CD4-positive, alpha-beta T cell (primary cell): ENCODE measurements at regions not wholly inside any gene's neighbourhood (a gene's known extent, or its start where the extent isn't known, plus 50 kb on each side); places are given as distances from the start of the nearest gene placed in this dataset.

Experiments
- ATAC-seq: fragments of 200-7000 bp; cut with Tn5 transposase; one replicate; pipeline ENCODE4 v1.10.0; 2022; ENCODE audit warnings: mild to moderate bottlenecking; ENCODE audit not compliant: poor library complexity
- CTCF ChIA-PET: fragments of 350-600 bp; sonication (Branson Sonifier 250); formaldehyde crosslinking; loops from one replicate; lab custom pipeline; 2021; ENCODE audit warnings: antibody characterized with exemption, inconsistent platforms; lab: Charles Lee
- POLR2A ChIA-PET: fragments of 350-600 bp; sonication (Branson Sonifier 250); formaldehyde crosslinking; loops from one replicate; lab custom pipeline; 2021; ENCODE audit warnings: antibody characterized with exemption, inconsistent platforms; lab: Charles Lee
- DNase-seq, 14 experiments: peaks; one replicate each; pipeline ENCODE4 v3.0.0-alpha.2; 2013 to 2020; ENCODE audit warnings: mixed read lengths in 2 of 14
- H3K27ac ChIP-seq, 2 donors: one replicate each; pipeline versions ENCODE4 v1.5.1 to v1.7.0; 2013; ENCODE audit warnings: low read length in 2 of 2, low read depth in 1 of 2, mild to moderate bottlenecking in 1 of 2
- H3K27me3 ChIP-seq, 2 experiments: 1 replicate in 1 of 2; 2 replicates in 1 of 2; pipeline versions ENCODE4 v1.6.1 to v1.7.0; 2013; ENCODE audit warnings: low read length in 2 of 2, control low read depth in 1 of 2, mild to moderate bottlenecking in 1 of 2, moderate library complexity in 1 of 2; ENCODE audit not compliant: insufficient read depth in 2 of 2, control insufficient read depth in 1 of 2
- H3K36me3 ChIP-seq: one replicate; pipeline ENCODE4 v1.6.1; 2013; ENCODE audit warnings: low read length, control low read depth; ENCODE audit not compliant: insufficient read depth
- H3K4me1 ChIP-seq: one replicate; pipeline ENCODE4 v1.6.1; 2013; ENCODE audit warnings: low read length, control low read depth; ENCODE audit not compliant: insufficient read depth
- H3K4me3 ChIP-seq: one replicate; pipeline ENCODE4 v1.5.1; 2013; ENCODE audit warnings: mild to moderate bottlenecking, low read length, moderate library complexity
- H3K9me3 ChIP-seq, 2 experiments: 1 replicate in 1 of 2; 2 replicates in 1 of 2; pipeline versions ENCODE4 v1.6.1 to v1.7.0; 2013; ENCODE audit warnings: low read length in 2 of 2, mild to moderate bottlenecking in 2 of 2, control low read depth in 1 of 2, moderate library complexity in 1 of 2; ENCODE audit not compliant: control insufficient read depth in 1 of 2, insufficient read depth in 1 of 2
- H3K27ac Mint-ChIP-seq: one replicate; pipeline ENCODE4 v1.8.0; 2020; ENCODE audit warnings: mixed read lengths
- H3K27me3 Mint-ChIP-seq: one replicate; pipeline ENCODE4 v1.8.0; 2021; ENCODE audit warnings: mixed read lengths
- H3K36me3 Mint-ChIP-seq: one replicate; pipeline ENCODE4 v1.8.0; 2021; ENCODE audit warnings: low read depth, mixed read lengths
- H3K4me1 Mint-ChIP-seq: one replicate; pipeline ENCODE4 v1.8.0; 2021; ENCODE audit warnings: low read depth, mixed read lengths
- H3K4me3 Mint-ChIP-seq: one replicate; pipeline ENCODE4 v1.8.0; 2020; ENCODE audit warnings: mild to moderate bottlenecking, mixed read lengths
- H3K9me3 Mint-ChIP-seq: one replicate; pipeline ENCODE4 v1.8.0; 2020; ENCODE audit warnings: mixed read lengths
- intact Hi-C, 2 experiments: fragments of 100-400 bp; cut with DNase I in 1 of 2; cut with micrococcal nuclease in 1 of 2; formaldehyde crosslinking; loops; one replicate each; pipeline versions ENCODE4 v1.15.1 to v1.9.0; 2023 to 2025; cut with DNase I, micrococcal nuclease
- TF ChIP-seq, protein P1 (sequence below): fragments of 200-600 bp; IDR thresholded peaks from one replicate; pipeline ENCODE4 v1.8.0; 2022; ENCODE audit warnings: antibody characterized with exemption, mild to moderate bottlenecking

DNA sequence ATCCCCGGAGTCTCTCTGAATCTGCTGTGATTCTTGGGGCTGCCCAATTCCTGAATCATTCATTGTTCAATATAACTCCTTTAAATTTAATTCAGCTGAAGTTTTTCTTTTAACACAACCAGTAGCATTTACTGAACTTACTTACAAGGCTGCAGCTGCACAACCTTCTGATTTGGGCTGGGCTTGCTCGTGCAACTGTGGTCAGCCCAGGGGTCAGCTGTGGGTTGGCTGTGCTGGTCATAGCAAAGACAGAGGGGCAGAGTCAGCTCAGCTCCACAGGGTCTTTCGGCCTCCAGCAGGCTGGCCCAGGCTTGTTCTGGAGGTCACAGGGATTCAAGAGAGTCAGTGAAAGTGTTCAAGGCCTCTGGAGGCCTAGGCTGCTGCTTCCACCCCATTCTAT is 186.1 kb downstream of the MATN1 start:
- Histone ChIP-seq H3K9me3 (peaks cover 0 to 7% of the 10 kb centered on the region in 2 experiments), H3K4me1 (no peaks in the 10 kb centered on the region), H3K27me3 (peaks cover 0 to 6% of the 10 kb centered on the region in 2 experiments), H3K4me3 (no peak overlapping the region), H3K36me3 (no peaks in the 10 kb centered on the region), H3K27ac (no peak overlapping the region)
- Mint-ChIP-seq H3K27me3 (peaks cover 4% of the 10 kb centered on the region), H3K27ac (no peak overlapping the region), H3K4me1 (no peaks in the 10 kb centered on the region), H3K9me3 (no peaks in the 10 kb centered on the region), H3K4me3 (no peak overlapping the region), H3K36me3 (no peaks in the 10 kb centered on the region)
- ChIA-PET POLR2A (no interaction called here), CTCF (no interaction called here)
- ATAC-seq (no peak), DNase-seq (no peak)
- intact Hi-C loops, result no loop called here
- TF ChIP-seq, protein P1, sequence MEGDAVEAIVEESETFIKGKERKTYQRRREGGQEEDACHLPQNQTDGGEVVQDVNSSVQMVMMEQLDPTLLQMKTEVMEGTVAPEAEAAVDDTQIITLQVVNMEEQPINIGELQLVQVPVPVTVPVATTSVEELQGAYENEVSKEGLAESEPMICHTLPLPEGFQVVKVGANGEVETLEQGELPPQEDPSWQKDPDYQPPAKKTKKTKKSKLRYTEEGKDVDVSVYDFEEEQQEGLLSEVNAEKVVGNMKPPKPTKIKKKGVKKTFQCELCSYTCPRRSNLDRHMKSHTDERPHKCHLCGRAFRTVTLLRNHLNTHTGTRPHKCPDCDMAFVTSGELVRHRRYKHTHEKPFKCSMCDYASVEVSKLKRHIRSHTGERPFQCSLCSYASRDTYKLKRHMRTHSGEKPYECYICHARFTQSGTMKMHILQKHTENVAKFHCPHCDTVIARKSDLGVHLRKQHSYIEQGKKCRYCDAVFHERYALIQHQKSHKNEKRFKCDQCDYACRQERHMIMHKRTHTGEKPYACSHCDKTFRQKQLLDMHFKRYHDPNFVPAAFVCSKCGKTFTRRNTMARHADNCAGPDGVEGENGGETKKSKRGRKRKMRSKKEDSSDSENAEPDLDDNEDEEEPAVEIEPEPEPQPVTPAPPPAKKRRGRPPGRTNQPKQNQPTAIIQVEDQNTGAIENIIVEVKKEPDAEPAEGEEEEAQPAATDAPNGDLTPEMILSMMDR, result no peak

GRCh38 chr1:30536530-30536929 is 186.9 kb downstream of the MATN1 start:
- H3K27ac ChIP-seq, result no peak overlapping the region
- TF ChIP-seq, protein P1, result no peak
- H3K9me3 ChIP-seq, result peaks cover 0 to 7% of the 10 kb centered on the region in 2 experiments
- CTCF ChIA-PET, result no interaction called here
- H3K4me1 ChIP-seq, result no peaks in the 10 kb centered on the region
- intact Hi-C loops, result no loop called here
- H3K36me3 Mint-ChIP-seq, result no peaks in the 10 kb centered on the region
- no peak overlapping the region for H3K4me3 ChIP-seq
- no peak overlapping the region for H3K4me3 Mint-ChIP-seq
- peaks cover 0 to 6% of the 10 kb centered on the region in 2 experiments for H3K27me3 ChIP-seq
- ATAC-seq (no peak), DNase-seq (no peak)
- H3K36me3 ChIP-seq, result no peaks in the 10 kb centered on the region
- POLR2A ChIA-PET, result no interaction called here
- no peaks in the 10 kb centered on the region for H3K4me1 Mint-ChIP-seq
- peaks cover under 1% of the 10 kb centered on the region for H3K27me3 Mint-ChIP-seq
- no peaks in the 10 kb centered on the region for H3K9me3 Mint-ChIP-seq
- H3K27ac Mint-ChIP-seq, result no peak overlapping the region

DNA sequence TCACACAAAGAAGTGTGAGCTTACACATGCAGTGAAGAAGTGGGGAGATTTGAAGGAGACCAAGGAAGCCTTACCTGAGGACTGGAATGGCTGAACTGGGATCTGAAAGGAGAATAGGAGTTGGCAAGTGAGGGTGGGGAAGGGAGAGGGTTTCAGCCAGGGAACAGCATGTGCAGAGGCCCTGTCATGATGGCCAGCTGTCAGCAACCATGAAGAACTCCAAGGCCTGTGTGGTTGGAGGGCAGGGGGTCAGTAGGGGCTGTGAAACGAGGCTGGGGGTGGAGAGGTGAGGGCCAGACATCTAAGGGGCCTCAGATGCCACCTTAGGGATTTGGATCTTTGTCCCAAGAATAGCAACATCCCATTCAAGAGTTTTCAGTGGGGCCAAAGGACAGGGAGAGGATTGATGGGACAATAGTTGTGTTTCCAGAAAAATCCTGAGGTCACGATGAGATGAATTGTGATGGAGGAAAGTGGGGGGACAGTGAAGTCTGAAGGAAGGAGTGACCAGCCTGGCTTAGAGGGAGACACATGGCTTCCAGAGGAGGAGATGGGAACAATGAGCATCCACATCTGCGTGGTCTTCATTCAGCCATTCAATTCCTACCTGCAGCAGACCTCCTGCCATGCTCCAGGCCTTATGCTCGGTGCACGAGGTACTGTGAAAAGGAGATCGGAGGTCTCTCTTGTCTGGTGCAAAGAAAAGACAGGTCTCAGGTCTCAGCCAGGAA is 187.6 kb downstream of the MATN1 start:
- Histone ChIP-seq H3K27ac (no peak overlapping the region), H3K4me1 (no peaks in the 10 kb centered on the region), H3K9me3 (peaks cover 0 to 5% of the 10 kb centered on the region in 2 experiments), H3K36me3 (no peaks in the 10 kb centered on the region), H3K4me3 (no peak overlapping the region), H3K27me3 (peaks cover 0 to 6% of the 10 kb centered on the region in 2 experiments)
- Mint-ChIP-seq H3K4me1 (no peaks in the 10 kb centered on the region), H3K9me3 (no peaks in the 10 kb centered on the region), H3K36me3 (no peaks in the 10 kb centered on the region), H3K27ac (no peak overlapping the region), H3K4me3 (no peak overlapping the region), H3K27me3 (no peaks in the 10 kb centered on the region)
- no peak for ATAC-seq
- DNase-seq, result no peak
- ChIA-PET CTCF (no interaction called here), POLR2A (no interaction called here)
- TF ChIP-seq, protein P1, result no peak
- intact Hi-C loops, result no loop called here
